ENCODE measurements at regions not wholly inside any gene's neighbourhood (a gene's known extent, or its start where the extent isn't known, plus 50 kb on each side); places are given as distances from the start of the nearest gene placed in this dataset.

- Mint-ChIP-seq H3K27ac (no peak overlapping the region), H3K36me3 (no peaks in the 10 kb centered on the region), H3K4me1 (ENCODE audit: unreplicated experiment) (no peaks in the 10 kb centered on the region), H3K27me3 (no peaks in the 10 kb centered on the region), H3K9me3 (no peaks in the 10 kb centered on the region), H3K4me3 (no peak overlapping the region)
- TF ChIP-seq CTCF (conservative IDR thresholded peaks at IDR 0.05) = no peak
- DNase-seq (ENCODE audit: extremely low spot score, unreplicated experiment) = no peak
Observed at GRCh38 chr3:164521139-164521538, 557.2 kb downstream of the SI start.

- Mint-ChIP-seq H3K36me3 (no peaks in the 10 kb centered on the region), H3K27me3 (no peaks in the 10 kb centered on the region), H3K27ac (no peak overlapping the region), H3K4me1 (ENCODE audit: unreplicated experiment) (no peaks in the 10 kb centered on the region), H3K9me3 (no peaks in the 10 kb centered on the region), H3K4me3 (no peak overlapping the region)
- no peak for DNase-seq (ENCODE audit: extremely low spot score, unreplicated experiment)
- TF ChIP-seq CTCF (conservative IDR thresholded peaks at IDR 0.05) = no peak
Observed at GRCh38 chr3:164515256-164515655, 563.0 kb downstream of the SI start.

GRCh38 chr3:164514576-164514975, 563.7 kb downstream of the SI start:
- Mint-ChIP-seq H3K4me1 (ENCODE audit: unreplicated experiment) (no peaks in the 10 kb centered on the region), H3K36me3 (no peaks in the 10 kb centered on the region), H3K27ac (no peak overlapping the region), H3K27me3 (no peaks in the 10 kb centered on the region), H3K4me3 (no peak overlapping the region), H3K9me3 (no peaks in the 10 kb centered on the region)
- no peak for TF ChIP-seq CTCF (conservative IDR thresholded peaks at IDR 0.05)
- no peak for DNase-seq (ENCODE audit: extremely low spot score, unreplicated experiment)

- Mint-ChIP-seq H3K27me3 (no peaks in the 10 kb centered on the region), H3K4me1 (ENCODE audit: unreplicated experiment) (no peaks in the 10 kb centered on the region), H3K36me3 (no peaks in the 10 kb centered on the region), H3K27ac (no peak overlapping the region), H3K4me3 (no peak overlapping the region), H3K9me3 (no peaks in the 10 kb centered on the region)
- no peak for TF ChIP-seq CTCF (conservative IDR thresholded peaks at IDR 0.05)
- DNase-seq (ENCODE audit: extremely low spot score, unreplicated experiment) = no peak
Observed at GRCh38 chr3:164507886-164508285, 570.4 kb downstream of the SI start.

- Mint-ChIP-seq H3K27me3 (no peaks in the 10 kb centered on the region), H3K4me3 (no peak overlapping the region), H3K27ac (no peak overlapping the region), H3K4me1 (ENCODE audit: unreplicated experiment) (no peaks in the 10 kb centered on the region), H3K36me3 (no peaks in the 10 kb centered on the region), H3K9me3 (no peaks in the 10 kb centered on the region)
- no peak for TF ChIP-seq CTCF (conservative IDR thresholded peaks at IDR 0.05)
- no peak for DNase-seq (ENCODE audit: extremely low spot score, unreplicated experiment)
Observed at GRCh38 chr3:164498917-164499316, 579.4 kb downstream of the SI start.

GRCh38 chr3:164488893-164489292, 589.4 kb downstream of the SI start:
- Mint-ChIP-seq H3K36me3 (no peaks in the 10 kb centered on the region), H3K4me3 (no peak overlapping the region), H3K27ac (no peak overlapping the region), H3K4me1 (ENCODE audit: unreplicated experiment) (no peaks in the 10 kb centered on the region), H3K9me3 (no peaks in the 10 kb centered on the region), H3K27me3 (no peaks in the 10 kb centered on the region)
- TF ChIP-seq CTCF (conservative IDR thresholded peaks at IDR 0.05) = no peak
- DNase-seq (ENCODE audit: extremely low spot score, unreplicated experiment) = no peak
